Adipose tissue (tissue), 3 donors: ENCODE measurements at regions not wholly inside any gene's neighbourhood (a gene's known extent, or its start where the extent isn't known, plus 50 kb on each side); places are given as distances from the start of the nearest gene placed in this dataset.
"Not testable (repeated sequence)": the region's sequence is repeated elsewhere in the genome, so short reads cannot be mapped to it uniquely, and the experiment has no call there.

Experiments
- H3K27ac ChIP-seq: one replicate; pipeline ENCODE4 v1.5.1; 2013; ENCODE audit warnings: low read depth, low read length
- WGBS, 3 donors: extraction: QIAGEN DNeasy Blood & Tissue Kit; methylation state at CpG; one replicate each; pipeline ENCODE4 v1.1.7; 2013; 5-methylcytosine and 5-hydroxymethylcytosine counted together
- donor health status: healthy with polysubstance abuse.
- donor health status: Bipolar disorder and iron deficiency.
- donor health status: healthy.

GRCh38 chr14:105598925-105599586, 72.7 kb downstream of the TMEM121 start:
- H3K27ac ChIP-seq, result not testable (repeated sequence)
- WGBS, 3 donors, result 77 to 86% (median 81%) methylated on average over 17 to 24 of the region's 26 CpGs

GRCh38 chr14:105600195-105600938, 74.0 kb downstream of the TMEM121 start:
- not testable (repeated sequence) for H3K27ac ChIP-seq
- 89 to 93% (median 93%) methylated on average over 35 to 51 of the region's 52 CpGs for WGBS, 3 donors

GRCh38 chr14:105600939-105601359, 74.6 kb downstream of the TMEM121 start:
- WGBS, 3 donors, result 82 to 85% (median 84%) methylated on average over 17 to 19 of the region's 19 CpGs
- H3K27ac ChIP-seq, result no peak overlapping the region

GRCh38 chr14:105601360-105602242, 75.2 kb downstream of the TMEM121 start:
- no peak overlapping the region for H3K27ac ChIP-seq
- WGBS, 3 donors, result 79 to 87% (median 84%) methylated on average over 20 of the region's 20 CpGs

- no peak overlapping the region for H3K27ac ChIP-seq
- 91 to 96% (median 94%) methylated on average over 9 of the region's 9 CpGs for WGBS, 3 donors
Measured at GRCh38 chr14:105602243-105602750, 75.9 kb downstream of the TMEM121 start.

GRCh38 chr14:105602799-105603793, 76.7 kb downstream of the TMEM121 start:
- WGBS, 3 donors, result 87 to 88% (median 87%) methylated on average over 6 of the region's 6 CpGs

GRCh38 chr14:105604531-105605463, 78.4 kb downstream of the TMEM121 start:
- 81 to 85% (median 83%) methylated on average over 25 to 29 of the region's 32 CpGs for WGBS, 3 donors
- H3K27ac ChIP-seq, result not testable (repeated sequence)

More at GRCh38 chr14:105602799-105603793, 76.7 kb downstream of the TMEM121 start:
- no peak overlapping the region for H3K27ac ChIP-seq

GRCh38 chr14:105605464-105606304, 79.3 kb downstream of the TMEM121 start:
- H3K27ac ChIP-seq, result no peak overlapping the region
- WGBS, 3 donors, result 79 to 87% (median 85%) methylated on average over 23 to 24 of the region's 24 CpGs

- 76 to 80% (median 79%) methylated on average over 9 to 13 of the region's 15 CpGs for WGBS, 3 donors
- H3K27ac ChIP-seq, result not testable (repeated sequence)
Measured at GRCh38 chr14:105606305-105606975, 80.1 kb downstream of the TMEM121 start.

- not testable (repeated sequence) for H3K27ac ChIP-seq
- 79 to 88% (median 85%) methylated on average over 10 to 15 of the region's 16 CpGs for WGBS, 3 donors
Measured at GRCh38 chr14:105607025-105607424, 80.6 kb downstream of the TMEM121 start.

- WGBS, 3 donors, result 82 to 95% (median 86%) methylated on average over 1 to 2 of the region's 4 CpGs
- H3K27ac ChIP-seq, result not testable (repeated sequence)
Measured at GRCh38 chr14:105614987-105615386, 88.6 kb downstream of the TMEM121 start.

- WGBS, 3 donors, result 70 to 77% (median 73%) methylated on average over 21 to 24 of the region's 24 CpGs
- H3K27ac ChIP-seq, result not testable (repeated sequence)
Measured at GRCh38 chr14:105615986-105616801, 89.8 kb downstream of the TMEM121 start.

GRCh38 chr14:105616802-105617192, 90.4 kb downstream of the TMEM121 start:
- no peak overlapping the region for H3K27ac ChIP-seq
- 60 to 74% (median 70%) methylated on average over 8 of the region's 8 CpGs for WGBS, 3 donors

- 66 to 80% (median 78%) methylated on average over 7 of the region's 7 CpGs for WGBS, 3 donors
- no peak overlapping the region for H3K27ac ChIP-seq
Measured at GRCh38 chr14:105617201-105617777, 90.9 kb downstream of the TMEM121 start.
